ENCODE measurements at regions not wholly inside any gene's neighbourhood (a gene's known extent, or its start where the extent isn't known, plus 50 kb on each side); places are given as distances from the start of the nearest gene placed in this dataset.

DNA sequence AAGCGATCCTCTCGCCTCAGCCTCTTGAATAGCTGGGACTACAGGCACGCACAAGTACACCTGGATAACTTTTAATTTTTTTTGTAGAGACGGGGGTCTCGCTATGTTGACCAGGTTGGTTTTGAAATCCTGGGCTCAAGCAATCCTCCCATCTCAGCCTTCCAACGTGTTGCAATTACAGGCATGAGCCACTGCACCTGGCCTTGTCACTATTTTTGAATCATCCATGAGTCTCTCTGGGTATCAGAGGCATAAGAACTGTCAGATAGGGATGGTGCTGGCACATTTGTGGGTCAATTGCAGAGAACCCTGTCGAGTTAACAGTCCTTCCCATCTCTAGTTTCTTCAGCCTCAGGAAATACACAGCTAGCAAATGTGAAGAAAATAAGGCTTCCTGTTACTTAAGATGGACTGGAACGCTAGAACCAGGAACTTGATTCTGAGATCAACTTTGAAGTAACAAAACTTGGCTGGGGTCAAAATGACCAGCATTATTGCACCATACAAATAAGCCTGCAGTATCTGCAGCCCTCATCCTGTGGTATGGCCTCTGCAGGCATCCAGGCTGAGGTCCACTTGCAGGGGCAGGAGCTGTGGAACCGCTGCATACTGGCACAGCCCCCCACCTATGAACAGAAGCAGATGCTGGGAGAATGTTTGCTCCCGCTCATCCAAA lies 124.3 kb upstream of the GADD45A start:
- no peak for TF ChIP-seq EP300 (IDR thresholded peaks at IDR 0.05; ENCODE audit: borderline replicate concordance in 1 of 2, control insufficient read depth in 1 of 2, low read depth in 2 of 2, low read length in 2 of 2)
- TF ChIP-seq TCF7 (IDR thresholded peaks at IDR 0.05; ENCODE audit: borderline replicate concordance): no peak
- no peak for TF ChIP-seq CBX5 (IDR thresholded peaks at IDR 0.05; ENCODE audit: low read depth)
- TF ChIP-seq ZBTB40 (IDR thresholded peaks at IDR 0.05; ENCODE audit: borderline replicate concordance): no peak
- TF ChIP-seq USF2 (IDR thresholded peaks at IDR 0.05; ENCODE audit: borderline replicate concordance, low read depth, low read length): no peak
- TF ChIP-seq MYC (IDR thresholded peaks at IDR 0.05; ENCODE audit: insufficient read depth, insufficient read length, insufficient replicate concordance, low read length, severe bottlenecking): no peak
- TF ChIP-seq CTCF (IDR thresholded peaks at IDR 0.05 in 2 of 3, conservative IDR thresholded peaks at IDR 0.05 in 1 of 3; ENCODE audit: control insufficient read depth in 2 of 3, extremely low read depth in 1 of 3, insufficient read depth in 1 of 3, low read depth in 3 of 3, low read length in 3 of 3): no peak
- TF ChIP-seq, protein P1, sequence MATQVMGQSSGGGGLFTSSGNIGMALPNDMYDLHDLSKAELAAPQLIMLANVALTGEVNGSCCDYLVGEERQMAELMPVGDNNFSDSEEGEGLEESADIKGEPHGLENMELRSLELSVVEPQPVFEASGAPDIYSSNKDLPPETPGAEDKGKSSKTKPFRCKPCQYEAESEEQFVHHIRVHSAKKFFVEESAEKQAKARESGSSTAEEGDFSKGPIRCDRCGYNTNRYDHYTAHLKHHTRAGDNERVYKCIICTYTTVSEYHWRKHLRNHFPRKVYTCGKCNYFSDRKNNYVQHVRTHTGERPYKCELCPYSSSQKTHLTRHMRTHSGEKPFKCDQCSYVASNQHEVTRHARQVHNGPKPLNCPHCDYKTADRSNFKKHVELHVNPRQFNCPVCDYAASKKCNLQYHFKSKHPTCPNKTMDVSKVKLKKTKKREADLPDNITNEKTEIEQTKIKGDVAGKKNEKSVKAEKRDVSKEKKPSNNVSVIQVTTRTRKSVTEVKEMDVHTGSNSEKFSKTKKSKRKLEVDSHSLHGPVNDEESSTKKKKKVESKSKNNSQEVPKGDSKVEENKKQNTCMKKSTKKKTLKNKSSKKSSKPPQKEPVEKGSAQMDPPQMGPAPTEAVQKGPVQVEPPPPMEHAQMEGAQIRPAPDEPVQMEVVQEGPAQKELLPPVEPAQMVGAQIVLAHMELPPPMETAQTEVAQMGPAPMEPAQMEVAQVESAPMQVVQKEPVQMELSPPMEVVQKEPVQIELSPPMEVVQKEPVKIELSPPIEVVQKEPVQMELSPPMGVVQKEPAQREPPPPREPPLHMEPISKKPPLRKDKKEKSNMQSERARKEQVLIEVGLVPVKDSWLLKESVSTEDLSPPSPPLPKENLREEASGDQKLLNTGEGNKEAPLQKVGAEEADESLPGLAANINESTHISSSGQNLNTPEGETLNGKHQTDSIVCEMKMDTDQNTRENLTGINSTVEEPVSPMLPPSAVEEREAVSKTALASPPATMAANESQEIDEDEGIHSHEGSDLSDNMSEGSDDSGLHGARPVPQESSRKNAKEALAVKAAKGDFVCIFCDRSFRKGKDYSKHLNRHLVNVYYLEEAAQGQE (IDR thresholded peaks at IDR 0.05; ENCODE audit: low read depth, low read length): no peak
- TF ChIP-seq E2F8 (IDR thresholded peaks at IDR 0.05; ENCODE audit: low read depth, partially characterized antibody): no peak
- TF ChIP-seq GABPA (IDR thresholded peaks at IDR 0.05; ENCODE audit: low read depth): no peak

All from GM12878 (cell line).